ENCODE measurements at regions not wholly inside any gene's neighbourhood (a gene's known extent, or its start where the extent isn't known, plus 50 kb on each side); places are given as distances from the start of the nearest gene placed in this dataset.
"Not testable (repeated sequence)": the region's sequence is repeated elsewhere in the genome, so short reads cannot be mapped to it uniquely, and the experiment has no call there.

DNA sequence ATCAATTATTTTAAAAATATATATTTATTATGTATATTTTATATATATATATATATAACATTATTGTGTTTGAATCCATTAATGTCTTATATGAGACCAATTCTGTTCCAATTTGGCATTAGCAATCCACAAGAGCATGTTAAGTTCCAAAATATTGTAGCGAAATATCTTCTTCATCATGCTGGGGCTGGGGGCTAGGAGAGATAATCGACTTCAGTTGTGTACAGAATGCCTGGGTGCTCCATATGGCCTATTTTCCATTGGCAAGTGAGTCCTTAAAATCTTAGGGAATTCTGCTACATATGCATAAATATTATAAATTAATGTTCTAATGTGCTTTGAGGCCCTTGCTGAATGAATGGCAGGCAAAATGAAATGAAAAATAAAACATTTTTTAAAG lies 117.7 kb downstream of the PCDH7 start:
- no peak for DNase-seq (ENCODE audit: low spot score)

DNA sequence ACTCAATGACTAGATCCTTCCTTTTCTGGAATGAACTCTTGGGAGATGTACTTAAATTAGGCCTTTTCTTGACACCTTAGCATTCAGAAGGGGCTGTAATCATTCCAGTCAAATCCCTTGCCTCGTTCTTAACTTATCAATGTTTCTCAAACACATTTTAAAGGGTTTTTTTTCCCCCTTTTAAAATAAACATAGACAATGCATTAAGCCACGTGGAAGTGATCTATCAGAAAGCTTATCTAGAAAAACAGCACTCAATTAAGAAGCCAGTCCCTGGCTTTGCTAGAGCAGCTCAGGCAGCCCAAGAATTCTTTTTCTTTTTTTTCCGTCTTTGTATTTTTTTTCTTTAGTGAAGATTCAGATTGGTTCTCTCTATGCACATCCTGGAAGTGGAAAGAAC lies 118.2 kb downstream of the PCDH7 start:
- no peak for DNase-seq (ENCODE audit: low spot score)

DNA sequence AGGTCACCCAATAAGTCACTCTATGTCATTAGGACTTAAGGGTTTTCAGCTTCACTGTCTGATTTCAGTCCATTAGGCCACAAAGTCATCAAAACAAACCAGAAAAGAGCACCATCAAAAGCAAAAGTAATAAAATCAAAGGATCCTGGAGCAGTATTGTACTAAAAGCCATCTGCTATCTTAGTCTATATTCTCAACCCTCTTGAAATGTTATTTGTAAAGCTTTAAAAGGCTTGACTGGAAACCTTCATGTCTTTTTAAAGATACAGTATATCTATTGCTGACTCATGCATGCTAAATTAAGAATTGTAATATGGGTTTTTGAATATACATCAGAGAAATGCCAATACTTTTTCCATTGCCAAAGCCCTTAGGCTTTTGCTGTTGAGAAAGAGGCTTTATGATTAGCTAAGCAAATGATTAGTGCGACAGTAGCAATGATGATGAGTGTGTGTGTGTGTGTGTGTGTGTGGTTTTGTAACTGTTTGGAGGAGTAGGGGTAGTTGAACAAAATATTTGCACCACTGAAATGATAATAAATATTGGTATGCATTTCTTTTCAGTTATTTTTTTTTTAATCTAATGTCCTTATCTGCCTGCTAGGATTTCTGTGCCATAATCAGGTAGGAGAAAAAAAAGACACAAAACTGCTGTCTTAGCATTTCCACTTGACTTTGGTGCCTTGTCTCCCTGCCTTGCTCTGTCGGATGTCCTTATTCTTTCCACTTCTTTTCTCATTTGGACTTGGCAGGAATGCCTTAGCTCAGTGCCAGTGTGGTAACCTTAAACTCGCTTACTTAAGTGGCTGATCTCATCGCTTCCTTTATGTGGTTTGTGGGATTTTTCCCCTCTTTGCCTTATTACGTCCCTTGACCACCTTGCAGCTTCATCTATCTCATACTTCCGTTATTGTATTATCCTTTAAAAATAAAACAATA lies 119.7 kb downstream of the PCDH7 start:
- DNase-seq (ENCODE audit: low spot score), result no peak

DNA sequence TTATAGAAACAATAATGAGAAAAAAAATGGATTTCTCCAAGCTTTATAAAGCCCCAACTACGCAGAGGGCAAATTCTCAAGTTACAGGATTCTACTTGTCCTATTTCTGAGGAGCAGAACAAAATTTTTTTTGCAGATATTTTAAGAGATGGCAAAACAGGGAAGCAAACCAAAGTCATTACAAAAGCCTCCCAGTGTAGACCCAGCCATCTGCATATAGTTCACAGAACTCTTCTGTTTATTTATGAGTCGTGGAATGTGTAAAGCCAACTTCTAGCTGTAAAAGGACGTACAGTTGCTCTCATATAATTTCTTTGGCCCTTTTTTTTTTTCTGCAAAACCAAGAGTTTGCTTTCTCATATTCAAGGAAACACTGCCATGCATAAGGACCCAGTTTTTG lies 120.4 kb downstream of the PCDH7 start:
- DNase-seq (ENCODE audit: low spot score), result no peak

DNA sequence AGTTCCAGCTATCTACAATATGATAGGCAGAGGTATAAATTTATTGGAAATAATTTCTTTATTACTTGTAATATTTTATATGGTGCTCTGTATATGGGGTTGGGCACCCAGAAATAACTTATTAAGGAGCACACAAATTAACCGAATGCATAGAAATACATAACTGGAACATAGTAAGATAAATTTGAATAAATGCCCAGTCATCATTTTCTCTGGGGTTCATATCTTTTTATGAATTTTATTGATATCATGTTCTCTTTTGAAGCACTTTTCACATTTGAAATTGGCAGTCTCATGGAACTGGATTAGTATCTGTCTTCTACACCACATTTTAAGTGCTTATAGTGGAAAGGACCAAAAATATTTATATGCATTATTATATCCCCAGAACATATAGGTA lies 122.0 kb downstream of the PCDH7 start:
- DNase-seq (ENCODE audit: low spot score), result no peak

DNA sequence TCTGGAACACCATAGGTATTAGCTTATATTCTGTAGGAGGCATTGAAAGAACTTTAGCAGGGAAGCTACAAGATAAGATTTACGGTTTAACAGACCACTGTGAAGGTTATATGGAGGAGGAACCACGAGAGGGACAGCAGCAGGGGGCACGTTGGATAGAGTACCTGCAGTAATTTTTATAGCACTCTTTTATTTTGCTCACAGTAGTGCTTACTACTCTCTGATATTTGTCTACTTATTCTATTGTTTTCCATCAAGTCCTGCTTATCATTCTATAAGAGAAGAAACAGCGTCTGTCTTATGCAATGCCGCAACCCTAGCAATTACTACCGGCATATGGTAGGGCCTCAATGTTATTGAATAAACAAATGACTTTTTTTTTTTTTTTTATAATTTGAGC lies 122.5 kb downstream of the PCDH7 start:
- DNase-seq (ENCODE audit: low spot score), result no peak

DNA sequence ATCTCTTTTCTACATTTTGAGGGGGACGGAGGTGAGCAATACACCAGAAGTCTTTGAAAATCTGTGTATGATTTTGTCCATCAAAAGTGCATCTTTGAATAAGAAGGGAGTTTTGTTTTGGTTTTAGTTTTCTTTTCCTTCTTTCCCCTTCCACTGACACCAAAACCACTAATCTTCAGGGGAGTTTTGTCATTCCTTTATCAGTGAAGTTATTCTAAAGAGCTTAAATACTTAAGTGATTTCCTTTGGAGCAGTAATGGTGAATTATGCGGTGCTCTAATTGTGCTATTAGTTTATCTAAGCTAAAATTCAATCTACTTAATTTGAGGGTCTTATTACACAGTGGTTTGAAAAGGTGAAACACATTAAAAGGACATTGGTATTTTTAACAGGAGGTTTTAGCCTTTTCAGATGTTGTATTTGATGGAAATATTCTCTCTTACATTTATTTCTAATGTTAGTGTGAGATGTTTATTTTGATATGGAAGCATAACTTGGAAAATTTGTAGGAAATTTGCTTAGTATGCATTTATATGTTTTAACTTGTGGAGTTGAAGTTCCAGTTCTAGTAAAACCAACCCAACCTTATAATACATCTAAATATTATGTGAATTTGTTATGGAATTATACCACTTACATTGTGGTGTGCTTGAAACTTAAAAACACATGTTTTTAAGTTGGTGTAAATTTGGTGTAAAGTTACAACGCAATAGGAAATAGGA lies 124.9 kb downstream of the PCDH7 start:
- no peak for DNase-seq (ENCODE audit: low spot score)

DNA sequence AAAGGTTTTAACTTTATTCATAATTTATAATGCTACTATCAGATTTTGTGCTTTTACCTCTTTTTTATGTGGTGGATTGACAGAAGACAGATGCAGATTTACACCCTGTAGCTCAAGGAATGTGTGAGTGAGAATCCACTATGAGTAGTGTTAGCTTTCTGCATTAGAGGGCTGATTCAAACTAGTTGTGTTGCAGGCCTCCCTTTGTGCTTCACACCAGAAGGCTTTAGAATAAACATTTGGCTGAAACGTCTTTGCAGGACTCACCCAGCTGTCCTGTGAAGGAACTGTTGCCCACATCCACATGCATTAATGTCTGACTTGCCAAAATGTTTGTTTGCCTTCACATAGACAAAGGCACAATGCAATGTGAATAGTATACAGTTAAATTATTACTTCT lies 127.0 kb downstream of the PCDH7 start:
- DNase-seq (ENCODE audit: low spot score), result no peak

DNA sequence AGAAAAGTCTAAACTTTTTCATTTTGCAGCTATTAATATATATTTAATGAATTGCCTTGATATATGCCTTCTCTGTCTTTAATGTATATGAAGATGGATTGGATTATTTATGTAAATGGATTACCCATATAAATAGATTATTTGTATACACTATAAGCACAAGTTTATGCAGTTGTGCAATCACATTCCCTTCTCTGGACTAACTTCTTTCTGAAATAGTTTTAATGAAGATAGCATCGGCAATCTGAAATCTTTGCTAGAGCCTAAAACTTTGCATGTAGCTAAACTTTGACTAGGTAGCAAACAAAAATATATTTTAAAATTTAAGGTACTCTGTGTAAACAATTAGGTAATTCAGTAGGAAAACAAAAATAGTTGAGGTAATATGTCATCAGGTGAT lies 127.8 kb downstream of the PCDH7 start:
- no peak for DNase-seq (ENCODE audit: low spot score)

DNA sequence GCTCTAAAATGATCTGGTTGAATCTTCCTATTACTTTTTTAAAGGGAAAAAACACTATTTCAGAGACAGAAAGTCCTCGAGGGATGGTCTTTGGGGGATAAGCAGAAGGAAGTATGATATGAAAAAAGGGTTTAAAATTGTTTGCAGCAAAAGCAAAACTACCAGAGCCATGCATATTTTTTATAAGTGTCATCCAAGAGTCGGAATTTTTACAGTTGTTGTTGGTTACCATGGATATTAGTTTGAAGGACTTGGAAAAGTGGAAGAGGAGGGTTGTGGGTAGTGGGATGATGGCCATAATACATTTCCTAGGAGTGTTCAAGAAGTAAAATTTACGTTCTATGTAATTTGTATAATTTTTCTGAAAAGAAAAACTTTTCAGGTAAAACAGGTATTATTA lies 134.4 kb downstream of the PCDH7 start:
- no peak for DNase-seq (ENCODE audit: low spot score)

DNA sequence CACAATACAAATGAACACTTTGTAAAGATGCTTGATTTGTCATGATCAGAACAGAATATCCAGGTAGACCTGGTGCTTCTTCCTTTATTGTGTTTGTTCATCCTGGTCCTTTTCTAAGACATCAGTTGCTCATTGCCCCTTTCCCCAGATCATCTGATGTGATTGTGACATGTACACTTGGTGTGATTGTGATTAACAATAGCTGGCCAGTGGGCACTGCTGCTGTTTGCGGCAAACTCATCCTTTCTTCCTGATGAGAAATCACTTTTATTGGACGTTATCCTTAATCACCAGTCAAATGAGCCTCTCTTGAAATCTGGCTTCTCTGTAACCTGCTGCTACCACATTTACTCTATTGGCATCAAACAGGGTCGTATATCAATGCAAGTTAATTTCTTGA lies 135.1 kb downstream of the PCDH7 start:
- DNase-seq (ENCODE audit: low spot score), result no peak

DNA sequence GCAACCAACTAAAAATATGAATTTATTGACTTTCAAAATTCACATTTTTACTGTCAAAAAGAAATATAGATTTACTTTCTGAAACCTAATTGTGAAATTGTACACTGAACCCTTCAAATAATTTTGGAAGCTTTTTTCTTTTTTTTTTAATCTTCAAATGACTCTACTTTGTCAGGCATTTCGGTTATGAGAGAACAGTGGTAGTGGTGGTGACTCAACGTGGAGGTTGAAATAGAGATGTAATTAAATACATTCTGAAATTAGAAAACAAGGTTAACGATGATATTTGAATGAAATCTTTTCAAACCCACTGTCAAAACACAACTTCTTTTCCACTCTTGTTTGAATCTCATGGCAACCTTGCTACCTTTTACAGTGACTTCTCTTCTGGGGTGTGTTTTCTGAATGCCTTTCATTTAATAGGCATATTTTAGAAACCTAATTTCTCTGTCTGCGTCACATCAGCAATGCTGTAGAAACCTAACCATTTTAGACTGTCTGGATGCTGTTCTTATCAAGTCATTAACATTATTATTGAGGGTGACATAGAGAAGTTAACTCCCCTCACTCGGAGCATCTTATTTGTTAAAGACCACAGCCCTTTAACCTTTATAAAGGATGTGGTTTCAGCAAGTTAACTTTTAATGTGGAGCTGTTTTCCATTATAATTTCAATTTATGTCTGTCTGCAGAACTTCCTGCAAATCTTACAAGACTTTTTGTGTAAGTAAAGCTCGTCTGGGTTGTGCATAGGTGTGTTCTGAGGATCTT lies 136.8 kb downstream of the PCDH7 start:
- no peak for DNase-seq (ENCODE audit: low spot score)

DNA sequence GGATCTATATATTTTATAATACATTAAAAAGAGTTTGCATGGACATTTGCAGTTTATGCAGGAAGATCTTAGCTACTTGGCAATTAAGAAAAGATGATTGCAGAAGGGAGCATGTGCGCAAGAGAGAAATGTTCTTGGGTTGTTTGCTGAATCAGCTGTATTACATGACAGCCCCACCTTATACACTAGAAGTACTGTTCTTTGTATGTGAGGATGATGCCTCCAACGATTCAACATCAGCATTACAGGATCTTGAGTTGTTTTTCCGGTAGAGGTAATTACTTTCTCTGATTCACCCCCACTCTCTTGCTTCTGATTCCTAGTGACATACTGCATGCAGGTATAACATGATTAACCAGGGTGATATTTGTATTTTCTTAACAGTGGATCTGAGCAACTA lies 140.8 kb downstream of the PCDH7 start:
- no peak for DNase-seq (ENCODE audit: low spot score)

DNA sequence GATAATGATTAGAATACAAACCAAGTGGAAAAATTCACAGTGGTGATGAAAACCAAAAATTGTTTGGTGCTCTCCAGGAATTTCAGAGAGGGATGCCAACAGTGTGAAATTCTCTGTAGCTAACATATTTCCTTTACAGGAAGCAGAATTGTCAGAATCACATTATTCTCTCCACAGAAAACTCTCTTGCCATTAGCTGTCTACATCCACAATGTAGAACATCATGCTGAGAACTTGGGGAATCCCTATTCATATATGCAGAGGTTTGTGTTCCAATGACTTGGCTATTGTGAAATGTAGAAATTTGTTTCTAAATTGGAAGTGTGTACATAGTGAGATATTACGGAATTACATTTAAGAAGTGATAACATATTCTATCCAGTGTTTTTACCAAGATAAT lies 142.0 kb downstream of the PCDH7 start:
- no peak for DNase-seq (ENCODE audit: low spot score)

DNA sequence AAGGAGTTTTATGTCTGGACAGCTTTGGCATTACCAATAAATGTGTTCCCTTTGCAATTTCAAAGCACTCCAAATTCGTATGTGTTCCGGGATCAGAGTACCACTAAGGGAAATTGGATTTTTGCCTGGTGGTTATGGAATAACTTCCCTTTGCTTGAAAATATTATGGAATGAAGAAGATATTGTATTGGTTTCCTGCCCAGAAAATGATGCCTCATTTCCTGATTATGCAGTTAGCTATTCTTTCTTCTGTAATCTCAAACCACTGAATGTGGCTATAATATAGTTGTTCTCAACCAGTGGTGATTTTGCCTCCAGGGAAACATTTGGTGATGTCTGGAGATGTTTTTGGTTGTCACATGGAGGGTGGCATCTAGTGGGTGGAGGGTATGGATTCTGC lies 142.9 kb downstream of the PCDH7 start:
- DNase-seq (ENCODE audit: low spot score), result no peak

DNA sequence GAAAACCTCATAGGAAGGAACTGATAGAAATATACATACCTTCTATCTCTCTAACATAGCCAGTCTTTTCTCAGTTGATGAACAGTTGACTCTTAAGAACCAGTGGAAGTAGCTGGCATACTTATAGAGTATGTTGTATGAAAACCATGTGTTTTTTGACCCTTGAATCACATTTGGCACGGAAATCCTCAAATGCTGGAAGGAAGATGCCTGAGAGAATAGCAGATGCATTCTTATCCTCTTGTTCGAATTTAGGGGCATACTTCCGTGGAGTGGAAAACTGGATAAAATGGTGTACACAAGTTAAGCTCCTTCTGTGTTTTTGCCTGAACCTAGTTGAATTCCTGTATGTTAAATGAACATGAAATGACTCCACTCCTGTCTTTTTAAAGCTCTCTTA lies 145.5 kb downstream of the PCDH7 start:
- DNase-seq (ENCODE audit: low spot score), result no peak

DNA sequence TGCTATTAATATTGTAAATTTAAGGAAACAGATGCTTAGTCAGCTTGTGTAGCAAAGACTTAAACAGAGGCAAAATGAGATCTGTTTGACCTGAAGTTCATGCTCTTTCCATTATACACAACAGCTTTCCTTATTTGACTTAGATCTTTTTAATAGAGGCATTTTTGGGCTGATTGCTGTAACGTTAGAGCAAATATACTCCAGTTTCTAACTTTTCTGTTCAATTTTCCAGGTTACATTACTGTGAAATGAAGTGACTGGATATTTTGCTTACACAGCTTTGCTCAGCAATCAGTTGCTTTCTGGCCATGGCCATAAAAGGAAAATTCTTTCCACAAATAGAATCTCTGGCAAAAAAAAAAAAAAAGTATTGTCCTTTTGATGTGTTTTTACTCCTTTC lies 146.2 kb downstream of the PCDH7 start:
- no peak for DNase-seq (ENCODE audit: low spot score)

DNA sequence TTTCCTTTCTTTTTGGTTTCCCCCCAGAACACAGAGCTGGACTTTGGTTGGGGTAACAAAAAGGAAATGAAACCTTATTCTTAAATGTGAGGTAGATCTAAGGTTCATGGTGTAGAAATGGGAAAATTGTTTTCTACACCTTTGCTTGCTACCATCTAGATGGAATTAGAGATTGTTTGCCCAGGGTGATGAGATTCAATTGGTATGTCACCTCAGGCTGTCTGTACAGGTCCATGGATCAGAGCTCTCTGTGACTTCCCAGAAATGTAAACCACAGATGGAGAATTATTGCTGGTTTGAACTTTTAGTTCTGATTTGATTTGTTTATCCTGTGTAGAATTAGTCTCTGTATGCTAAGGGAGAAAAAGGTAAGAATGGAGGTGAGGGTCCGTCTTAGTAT lies 146.7 kb downstream of the PCDH7 start:
- DNase-seq (ENCODE audit: low spot score), result no peak

DNA sequence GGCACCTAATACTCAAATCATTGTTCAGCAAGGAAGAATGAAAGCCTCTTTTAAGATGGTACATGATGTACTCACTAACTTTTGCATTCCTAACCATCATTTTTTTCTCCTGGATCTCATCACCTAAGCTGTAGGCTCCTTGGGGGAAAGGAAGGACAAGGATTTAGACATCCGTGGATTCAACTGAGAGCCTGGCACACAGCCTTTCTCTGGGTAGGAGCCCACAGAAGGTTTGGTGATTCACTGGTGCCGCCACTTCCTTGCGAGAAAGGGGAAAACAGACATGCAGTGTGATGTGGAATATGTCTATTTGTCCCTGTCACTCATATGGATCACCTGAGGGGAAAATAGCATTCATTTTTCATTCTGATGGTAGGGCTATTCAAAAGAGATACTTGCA lies 147.3 kb downstream of the PCDH7 start:
- no peak for DNase-seq (ENCODE audit: low spot score)

DNA sequence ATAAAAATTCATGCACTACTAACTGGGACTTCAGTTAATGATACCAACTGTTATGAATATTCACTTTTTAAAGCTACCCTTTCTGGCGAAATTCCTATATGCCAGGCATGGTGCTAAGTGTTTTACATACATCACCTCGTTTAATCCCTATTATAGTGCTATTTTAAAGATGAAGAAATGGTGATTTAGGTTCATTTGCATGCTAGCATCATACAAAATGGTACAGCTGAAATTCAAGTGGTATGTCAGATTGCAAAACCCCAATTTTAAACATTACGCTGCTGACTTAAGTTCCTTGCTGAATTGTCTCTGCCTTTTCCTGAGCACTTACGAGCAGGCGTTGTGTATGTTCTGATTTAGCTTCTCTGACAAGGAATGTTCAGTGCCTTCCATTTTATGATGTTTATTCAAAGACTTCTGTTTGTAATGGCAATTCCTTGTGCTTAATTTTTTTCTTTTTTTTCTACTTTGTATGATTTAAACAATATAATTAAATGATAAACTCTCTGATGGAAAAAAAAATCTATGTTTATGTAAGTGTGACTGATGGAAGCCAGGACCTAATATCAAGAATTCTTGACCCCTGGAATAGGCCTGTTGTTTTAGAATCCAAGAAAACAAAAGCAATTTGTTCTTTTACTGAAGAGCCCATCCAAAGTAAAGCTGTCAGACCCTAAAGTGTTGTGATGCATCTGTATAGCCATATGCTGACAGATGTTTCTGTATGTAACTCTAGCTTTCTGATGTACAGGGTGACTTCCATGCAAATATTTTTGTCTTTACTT lies 148.1 kb downstream of the PCDH7 start:
- no peak for DNase-seq (ENCODE audit: low spot score)

DNA sequence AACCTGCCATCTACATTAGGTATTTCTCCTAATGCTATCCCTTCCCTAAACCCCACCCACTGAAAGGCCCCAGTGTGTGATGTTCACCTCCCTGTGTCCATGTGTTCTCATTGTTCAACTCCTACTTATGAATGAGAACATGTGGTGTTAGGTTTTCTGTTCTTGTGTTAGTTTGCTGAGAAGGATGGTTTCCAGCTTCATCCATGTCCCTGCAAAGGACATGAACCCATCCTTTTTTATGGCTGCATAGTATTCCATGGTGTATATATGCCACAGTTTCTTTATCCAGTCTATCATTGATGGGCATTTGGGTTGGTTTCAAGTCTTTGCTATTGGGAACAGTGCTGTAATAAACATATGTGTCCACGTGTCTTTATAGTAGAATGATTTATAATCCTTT lies 149.2 kb downstream of the PCDH7 start:
- not testable (repeated sequence) for DNase-seq (ENCODE audit: low spot score)

DNA sequence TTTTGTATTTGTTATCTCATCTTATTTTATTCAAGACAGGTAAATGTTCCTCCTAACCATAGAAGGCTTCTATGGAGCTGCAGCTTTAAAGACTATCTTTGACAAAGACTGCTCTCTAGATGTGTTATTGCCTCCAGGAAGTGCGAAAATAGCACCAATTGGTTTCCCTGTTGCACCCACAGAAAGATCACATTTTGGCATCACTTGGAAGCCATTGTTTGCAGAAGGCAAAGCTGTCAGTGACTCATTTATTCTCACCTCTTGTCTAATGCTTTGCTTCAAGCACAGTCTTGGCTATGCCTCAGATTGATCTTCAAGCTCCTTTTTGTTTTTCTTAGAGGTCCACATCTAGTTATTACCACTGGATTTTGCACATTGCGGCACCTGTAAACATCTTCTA lies 150.3 kb downstream of the PCDH7 start:
- DNase-seq (ENCODE audit: low spot score), result peak; percentile 21

Data from mucosa of gallbladder (tissue), 1 donor.